ENCODE measurements at regions not wholly inside any gene's neighbourhood (a gene's known extent, or its start where the extent isn't known, plus 50 kb on each side); places are given as distances from the start of the nearest gene placed in this dataset.

DNA sequence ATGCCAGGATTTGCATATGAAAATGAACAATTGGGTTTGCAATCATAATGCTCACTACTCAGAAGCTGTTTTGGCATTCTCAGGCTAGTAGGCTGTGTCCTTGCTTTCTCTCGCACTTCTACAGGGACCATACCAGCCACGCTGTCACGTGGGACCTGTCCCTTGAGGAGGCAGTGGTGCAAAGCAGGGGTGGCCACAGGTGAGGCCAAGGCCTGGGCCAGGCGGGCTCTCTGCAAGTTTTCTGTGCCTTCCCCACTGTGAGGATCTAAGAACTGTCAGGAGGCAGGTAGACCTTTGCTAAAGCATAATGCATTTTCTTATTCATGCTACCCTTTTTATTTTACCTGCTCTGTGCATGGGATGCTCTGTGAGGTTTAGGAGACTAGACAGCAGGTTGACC lies 89.4 kb upstream of the IRS2 start:
- no peak for TF ChIP-seq POLR2A (IDR thresholded peaks at IDR 0.05)
- TF ChIP-seq, protein P1, sequence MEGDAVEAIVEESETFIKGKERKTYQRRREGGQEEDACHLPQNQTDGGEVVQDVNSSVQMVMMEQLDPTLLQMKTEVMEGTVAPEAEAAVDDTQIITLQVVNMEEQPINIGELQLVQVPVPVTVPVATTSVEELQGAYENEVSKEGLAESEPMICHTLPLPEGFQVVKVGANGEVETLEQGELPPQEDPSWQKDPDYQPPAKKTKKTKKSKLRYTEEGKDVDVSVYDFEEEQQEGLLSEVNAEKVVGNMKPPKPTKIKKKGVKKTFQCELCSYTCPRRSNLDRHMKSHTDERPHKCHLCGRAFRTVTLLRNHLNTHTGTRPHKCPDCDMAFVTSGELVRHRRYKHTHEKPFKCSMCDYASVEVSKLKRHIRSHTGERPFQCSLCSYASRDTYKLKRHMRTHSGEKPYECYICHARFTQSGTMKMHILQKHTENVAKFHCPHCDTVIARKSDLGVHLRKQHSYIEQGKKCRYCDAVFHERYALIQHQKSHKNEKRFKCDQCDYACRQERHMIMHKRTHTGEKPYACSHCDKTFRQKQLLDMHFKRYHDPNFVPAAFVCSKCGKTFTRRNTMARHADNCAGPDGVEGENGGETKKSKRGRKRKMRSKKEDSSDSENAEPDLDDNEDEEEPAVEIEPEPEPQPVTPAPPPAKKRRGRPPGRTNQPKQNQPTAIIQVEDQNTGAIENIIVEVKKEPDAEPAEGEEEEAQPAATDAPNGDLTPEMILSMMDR (IDR thresholded peaks at IDR 0.05) = no peak

All from uterus (tissue), 2 donors.